MCF 10A (cell line): ENCODE measurements at regions not wholly inside any gene's neighbourhood (a gene's known extent, or its start where the extent isn't known, plus 50 kb on each side); places are given as distances from the start of the nearest gene placed in this dataset.

ENCODE experiments used
- BruUV-seq: library from RNA; stranded (reverse); fragments of 400-500 nt; replicated peaks from 2 replicates; lab custom pipeline; 2021; lab: Mats Ljungman, UMichigan
- CTCF ChIA-PET: fragments of 300-600 bp; sonication (Branson Sonifier 250); formaldehyde crosslinking; extraction: SDS; loops from one replicate; lab custom pipeline; 2021; ENCODE audit warnings: antibody characterized with exemption, inconsistent platforms; lab: Yijun Ruan, JAX
- POLR2A ChIA-PET: fragments of 300-600, 350-650 bp; sonication (Branson Sonifier 250); formaldehyde crosslinking; extraction: SDS; loops from one replicate; lab custom pipeline; 2020; ENCODE audit warnings: antibody characterized with exemption, inconsistent platforms; lab: Yijun Ruan, JAX
- DNase-seq: peaks from one replicate; pipeline ENCODE4 v3.0.0-alpha.2; 2018; ENCODE audit not compliant: unreplicated experiment
- H3K27ac Mint-ChIP-seq: one replicate; pipeline ENCODE4 v1.8.0; 2022; ENCODE audit warnings: mild to moderate bottlenecking, low read depth, mixed read lengths; ENCODE audit not compliant: unreplicated experiment
- H3K27me3 Mint-ChIP-seq: one replicate; pipeline ENCODE4 v1.8.0; 2022; ENCODE audit warnings: mixed read lengths; ENCODE audit not compliant: insufficient read depth, unreplicated experiment
- H3K36me3 Mint-ChIP-seq: one replicate; pipeline ENCODE4 v1.8.0; 2022; ENCODE audit warnings: mild to moderate bottlenecking, moderate library complexity, mixed read lengths; ENCODE audit not compliant: insufficient read depth, unreplicated experiment
- H3K4me1 Mint-ChIP-seq: one replicate; pipeline ENCODE4 v1.8.0; 2022; ENCODE audit warnings: mixed read lengths; ENCODE audit not compliant: insufficient read depth, unreplicated experiment
- H3K4me3 Mint-ChIP-seq: one replicate; pipeline ENCODE4 v1.8.0; 2022; ENCODE audit warnings: mild to moderate bottlenecking, moderate library complexity, mixed read lengths; ENCODE audit not compliant: unreplicated experiment
- H3K9me3 Mint-ChIP-seq: one replicate; pipeline ENCODE4 v1.8.0; 2022; ENCODE audit warnings: mixed read lengths; ENCODE audit not compliant: unreplicated experiment
- CTCF ChIP-seq: fragments of 200-600 bp; IDR thresholded peaks from one replicate; pipeline ENCODE4 v1.8.0; 2022; ENCODE audit warnings: antibody characterized with exemption, mild to moderate bottlenecking; ENCODE audit not compliant: unreplicated experiment
- intact Hi-C: fragments of 100-400 bp; cut with micrococcal nuclease; formaldehyde crosslinking; loops from 2 replicates; pipeline ENCODE4 v1.14.1; 2022

- no peaks in the 10 kb centered on the region for H3K4me1 Mint-ChIP-seq
- intact Hi-C loops = no loop called here
- H3K9me3 Mint-ChIP-seq = no peaks in the 10 kb centered on the region
- no peaks in the 10 kb centered on the region for H3K27me3 Mint-ChIP-seq
- TF ChIP-seq CTCF = no peak
- H3K4me3 Mint-ChIP-seq = no peak overlapping the region
- no peaks in the 10 kb centered on the region for H3K36me3 Mint-ChIP-seq
- BruUV-seq = no TSS peak
- DNase-seq = no peak
- ChIA-PET POLR2A (no interaction called here), CTCF (interaction anchor here (0.6 to 0.7 kb wide), 3 partner anchors 19 to 842 kb away, joined by 3 read pairs; no protein-coding TSS in a partner anchor)
- no peak overlapping the region for H3K27ac Mint-ChIP-seq
These were observed 315.2 kb downstream of the BLID start for GRCh38 chr11:121800731-121801393.

GRCh38 chr11:121800240-121800639, 315.8 kb downstream of the BLID start:
- no peak for DNase-seq
- CTCF ChIA-PET = interaction anchor here (0.6 kb wide), 1 partner anchor 20 kb away, joined by 3 read pairs; no protein-coding TSS in a partner anchor
- no peak overlapping the region for H3K27ac Mint-ChIP-seq
- H3K4me3 Mint-ChIP-seq = no peak overlapping the region
- no peaks in the 10 kb centered on the region for H3K27me3 Mint-ChIP-seq
- no peak for TF ChIP-seq CTCF
- POLR2A ChIA-PET = no interaction called here
- no peaks in the 10 kb centered on the region for H3K36me3 Mint-ChIP-seq
- intact Hi-C loops = no loop called here
- H3K9me3 Mint-ChIP-seq = no peaks in the 10 kb centered on the region
- no peaks in the 10 kb centered on the region for H3K4me1 Mint-ChIP-seq
- no TSS peak for BruUV-seq

- no peak overlapping the region for H3K27ac Mint-ChIP-seq
- POLR2A ChIA-PET = no interaction called here
- no peak for DNase-seq
- TF ChIP-seq CTCF = no peak
- CTCF ChIA-PET = interaction anchor here (1.5 kb wide), 1 partner anchor 9 kb away, joined by 4 read pairs; no protein-coding TSS in a partner anchor
- H3K27me3 Mint-ChIP-seq = no peaks in the 10 kb centered on the region
- H3K4me1 Mint-ChIP-seq = no peaks in the 10 kb centered on the region
- intact Hi-C loops = no loop called here
- H3K4me3 Mint-ChIP-seq = no peak overlapping the region
- no TSS peak for BruUV-seq
- H3K9me3 Mint-ChIP-seq = no peaks in the 10 kb centered on the region
- no peaks in the 10 kb centered on the region for H3K36me3 Mint-ChIP-seq
These were observed 318.5 kb downstream of the BLID start for GRCh38 chr11:121797496-121797895.

GRCh38 chr11:121795174-121795573, 320.8 kb downstream of the BLID start:
- no TSS peak for BruUV-seq
- intact Hi-C loops = no loop called here
- H3K4me3 Mint-ChIP-seq = no peak overlapping the region
- peaks cover 4% of the 10 kb centered on the region for H3K4me1 Mint-ChIP-seq
- TF ChIP-seq CTCF = no peak
- no peaks in the 10 kb centered on the region for H3K36me3 Mint-ChIP-seq
- H3K27ac Mint-ChIP-seq = no peak overlapping the region
- ChIA-PET POLR2A (no interaction called here), CTCF (interaction anchor here (0.8 kb wide), 1 partner anchor 486 kb away, joined by 5 read pairs; no protein-coding TSS in a partner anchor)
- DNase-seq = no peak
- peaks cover 7% of the 10 kb centered on the region for H3K9me3 Mint-ChIP-seq
- H3K27me3 Mint-ChIP-seq = no peaks in the 10 kb centered on the region
